Endothelial cell (in vitro differentiated cells): ENCODE measurements at regions not wholly inside any gene's neighbourhood (a gene's known extent, or its start where the extent isn't known, plus 50 kb on each side); places are given as distances from the start of the nearest gene placed in this dataset.

Source experiments
- DNase-seq: peaks from one replicate; pipeline ENCODE4 v3.0.0; 2021; ENCODE audit warnings: low spot score
- H3K27ac Mint-ChIP-seq: one replicate; pipeline ENCODE4 v1.8.0; 2021; ENCODE audit warnings: mixed read lengths, inconsistent platforms; ENCODE audit not compliant: unreplicated experiment
- H3K27me3 Mint-ChIP-seq: one replicate; pipeline ENCODE4 v1.8.0; 2021; ENCODE audit warnings: mild to moderate bottlenecking, moderate library complexity, mixed read lengths, inconsistent platforms; ENCODE audit not compliant: unreplicated experiment
- H3K36me3 Mint-ChIP-seq: one replicate; pipeline ENCODE4 v1.8.0; 2021; ENCODE audit warnings: mild to moderate bottlenecking, low read depth, mixed read lengths, inconsistent platforms; ENCODE audit not compliant: unreplicated experiment
- H3K4me1 Mint-ChIP-seq: one replicate; pipeline ENCODE4 v1.8.0; 2021; ENCODE audit warnings: mild to moderate bottlenecking, mixed read lengths, inconsistent platforms; ENCODE audit not compliant: unreplicated experiment
- H3K4me3 Mint-ChIP-seq: one replicate; pipeline ENCODE4 v1.8.0; 2021; ENCODE audit warnings: mild to moderate bottlenecking, mixed read lengths, inconsistent platforms; ENCODE audit not compliant: unreplicated experiment
- H3K9me3 Mint-ChIP-seq: one replicate; pipeline ENCODE4 v1.8.0; 2021; ENCODE audit warnings: mixed read lengths, inconsistent platforms; ENCODE audit not compliant: unreplicated experiment
- CTCF ChIP-seq: fragments of 200-600 bp; sonication (generic); IDR thresholded peaks from one replicate; pipeline ENCODE4 v1.5.0; 2021; ENCODE audit warnings: antibody characterized with exemption; ENCODE audit not compliant: unreplicated experiment

- no peaks in the 10 kb centered on the region for H3K9me3 Mint-ChIP-seq
- no peaks in the 10 kb centered on the region for H3K4me1 Mint-ChIP-seq
- no peak overlapping the region for H3K27ac Mint-ChIP-seq
- H3K36me3 Mint-ChIP-seq, result no peaks in the 10 kb centered on the region
- no peaks in the 10 kb centered on the region for H3K27me3 Mint-ChIP-seq
- H3K4me3 Mint-ChIP-seq, result no peak overlapping the region
- TF ChIP-seq CTCF, result no peak
- DNase-seq, result no peak
These were observed 603.1 kb downstream of the POM121L12 start for GRCh38 chr7:53638517-53638916.

- DNase-seq, result no peak
- H3K27ac Mint-ChIP-seq, result no peak overlapping the region
- no peak for TF ChIP-seq CTCF
These were observed 605.7 kb downstream of the POM121L12 start for GRCh38 chr7:53641091-53641490.

GRCh38 chr7:53642361-53642760 lies 606.9 kb downstream of the POM121L12 start:
- Mint-ChIP-seq H3K27me3 (no peaks in the 10 kb centered on the region), H3K4me3 (no peak overlapping the region), H3K9me3 (no peaks in the 10 kb centered on the region), H3K4me1 (no peaks in the 10 kb centered on the region), H3K36me3 (no peaks in the 10 kb centered on the region), H3K27ac (no peak overlapping the region)
- no peak for TF ChIP-seq CTCF
- no peak for DNase-seq

More at GRCh38 chr7:53641091-53641490, 605.7 kb downstream of the POM121L12 start:
- no peaks in the 10 kb centered on the region for H3K9me3 Mint-ChIP-seq
- no peaks in the 10 kb centered on the region for H3K4me1 Mint-ChIP-seq
- no peaks in the 10 kb centered on the region for H3K36me3 Mint-ChIP-seq
- H3K4me3 Mint-ChIP-seq, result no peak overlapping the region
- H3K27me3 Mint-ChIP-seq, result no peaks in the 10 kb centered on the region

GRCh38 chr7:53642866-53643265 lies 607.4 kb downstream of the POM121L12 start:
- no peak for DNase-seq
- H3K9me3 Mint-ChIP-seq, result no peaks in the 10 kb centered on the region
- TF ChIP-seq CTCF, result no peak
- no peak overlapping the region for H3K27ac Mint-ChIP-seq
- no peaks in the 10 kb centered on the region for H3K27me3 Mint-ChIP-seq
- no peaks in the 10 kb centered on the region for H3K4me1 Mint-ChIP-seq
- no peaks in the 10 kb centered on the region for H3K36me3 Mint-ChIP-seq
- no peak overlapping the region for H3K4me3 Mint-ChIP-seq

GRCh38 chr7:53656881-53657280 lies 621.4 kb downstream of the POM121L12 start:
- H3K36me3 Mint-ChIP-seq, result no peaks in the 10 kb centered on the region
- no peaks in the 10 kb centered on the region for H3K27me3 Mint-ChIP-seq
- H3K9me3 Mint-ChIP-seq, result no peaks in the 10 kb centered on the region

More at GRCh38 chr7:53656881-53657280, 621.4 kb downstream of the POM121L12 start:
- Mint-ChIP-seq H3K4me3 (no peak overlapping the region), H3K27ac (no peak overlapping the region), H3K4me1 (no peaks in the 10 kb centered on the region)
- DNase-seq, result no peak
- TF ChIP-seq CTCF, result no peak
